GM18505 (cell line): ENCODE measurements at regions not wholly inside any gene's neighbourhood (a gene's known extent, or its start where the extent isn't known, plus 50 kb on each side); places are given as distances from the start of the nearest gene placed in this dataset.
"Not testable (repeated sequence)": the region's sequence is repeated elsewhere in the genome, so short reads cannot be mapped to it uniquely, and the experiment has no call there.

Experiments
- ATAC-seq: cut with Tn5 transposase; IDR thresholded peaks from one replicate; pipeline ENCODE4 v1.9.1; 2021; ENCODE audit not compliant: unreplicated experiment
- POLR2A ChIP-seq: IDR thresholded peaks from 4 replicates; pipeline ENCODE4 v1.6.1; 2011; ENCODE audit warnings: borderline replicate concordance; ENCODE audit not compliant: insufficient read depth, insufficient read length; ENCODE audit errors: extremely low read depth

- TF ChIP-seq POLR2A: no peak
Measured at GRCh38 chr20:40294747-40295146, 394.3 kb downstream of the MAFB start.

DNA sequence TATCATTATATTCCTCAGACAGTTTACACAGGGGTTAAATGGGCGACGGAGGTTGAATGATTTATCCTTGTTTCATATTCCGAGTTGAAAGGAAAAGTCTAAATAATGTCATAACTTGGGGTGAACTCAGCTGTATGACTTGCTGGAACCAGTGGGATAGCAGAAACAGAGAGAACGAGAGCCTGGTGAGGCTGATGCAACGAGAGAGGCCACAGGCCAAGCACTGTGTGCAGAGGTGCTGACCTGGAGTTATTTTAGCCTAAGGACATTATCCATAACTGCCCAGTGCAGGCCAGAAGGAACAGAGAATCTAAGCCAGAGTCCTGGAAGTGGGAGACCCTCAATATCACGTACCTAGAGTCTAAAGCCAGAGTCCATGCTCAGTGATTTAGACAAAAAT, 394.9 kb downstream of the MAFB start:
- no peak for ATAC-seq

More at GRCh38 chr20:40294747-40295146, 394.3 kb downstream of the MAFB start:
- ATAC-seq: no peak

DNA sequence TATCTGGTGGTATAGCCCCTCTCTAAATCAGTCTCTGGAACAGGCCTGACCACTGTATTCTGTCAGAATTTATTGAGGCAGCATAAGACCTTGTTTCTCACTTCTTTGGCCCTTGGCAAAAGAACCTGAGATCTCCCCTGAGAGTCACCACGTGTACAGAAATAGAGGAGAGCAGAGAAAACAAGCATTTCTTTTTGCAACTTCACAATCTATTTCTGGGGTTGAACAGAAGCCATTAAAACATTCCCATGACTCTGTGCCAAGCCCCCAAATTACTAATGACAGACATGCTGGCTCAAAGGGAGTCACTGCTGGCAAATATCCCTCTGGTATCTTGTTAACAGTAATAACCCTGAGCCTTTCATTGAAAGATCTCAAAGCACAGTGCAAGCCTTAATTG, 395.3 kb downstream of the MAFB start:
- TF ChIP-seq POLR2A: no peak
- no peak for ATAC-seq

More for the DNA sequence above, 394.9 kb downstream of the MAFB start:
- TF ChIP-seq POLR2A: no peak

DNA sequence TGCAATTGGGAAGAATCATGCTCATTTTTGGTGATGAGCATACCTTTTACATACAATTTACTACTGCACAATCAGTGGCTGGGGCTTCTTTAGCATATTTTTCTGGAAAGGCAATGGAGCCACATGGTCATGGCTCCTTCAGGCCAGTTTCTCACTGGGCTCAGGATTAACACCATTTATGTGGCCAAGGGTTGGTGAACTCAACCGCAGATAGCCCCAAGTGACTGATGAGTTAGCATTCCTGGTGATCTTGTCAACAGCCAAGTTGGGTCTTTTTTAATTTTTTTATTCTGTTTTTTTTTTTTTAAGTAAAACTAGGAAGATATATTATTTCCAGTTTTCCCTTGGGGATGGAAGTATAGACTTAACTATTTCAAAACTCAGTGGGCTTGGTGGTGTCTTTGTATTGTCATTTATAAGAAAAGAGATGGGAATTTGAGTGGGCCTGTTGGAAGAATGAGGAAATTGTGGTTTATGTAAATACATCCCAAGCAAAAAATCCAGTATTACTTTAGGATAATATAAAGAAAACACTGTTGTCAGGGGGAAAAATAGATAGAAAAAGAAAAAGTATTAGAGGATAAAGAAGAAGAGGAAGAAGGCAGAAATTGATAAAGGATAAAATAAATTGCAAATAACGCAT, 397.4 kb downstream of the MAFB start:
- TF ChIP-seq POLR2A: no peak

GRCh38 chr20:40287683-40288082, 401.4 kb downstream of the MAFB start:
- TF ChIP-seq POLR2A: no peak

More for the DNA sequence above, 397.4 kb downstream of the MAFB start:
- no peak for ATAC-seq

GRCh38 chr20:40286975-40287531, 402.0 kb downstream of the MAFB start:
- no peak for ATAC-seq
- TF ChIP-seq POLR2A: no peak

More at GRCh38 chr20:40287683-40288082, 401.4 kb downstream of the MAFB start:
- ATAC-seq: no peak

DNA sequence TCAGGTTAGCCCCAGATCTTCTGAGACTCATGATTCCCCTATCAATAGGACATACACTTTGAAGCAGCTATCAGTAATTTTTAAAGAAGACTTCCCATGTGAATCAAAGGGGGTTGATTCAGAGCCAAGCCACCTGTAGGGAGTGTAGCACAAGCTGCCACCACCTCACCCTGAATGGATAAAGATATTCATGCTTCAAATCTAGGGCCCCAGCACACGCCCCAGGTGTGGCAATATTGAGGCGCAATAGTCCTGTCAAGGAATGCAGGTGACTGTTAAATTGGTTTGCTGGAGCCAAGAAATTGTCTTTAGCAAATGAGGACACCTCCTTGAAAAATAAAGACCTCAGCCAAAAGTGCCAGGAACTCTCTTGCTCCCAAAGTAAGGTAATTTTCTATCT, 404.4 kb downstream of the MAFB start:
- no peak for ATAC-seq
- TF ChIP-seq POLR2A: no peak

- no peak for ATAC-seq
- no peak for TF ChIP-seq POLR2A
Measured at GRCh38 chr20:40283689-40284088, 405.3 kb downstream of the MAFB start.

- no peak for ATAC-seq
- no peak for TF ChIP-seq POLR2A
Measured at GRCh38 chr20:40282941-40283340, 406.1 kb downstream of the MAFB start.

GRCh38 chr20:40282541-40282940, 406.5 kb downstream of the MAFB start:
- ATAC-seq: no peak
- TF ChIP-seq POLR2A: no peak

DNA sequence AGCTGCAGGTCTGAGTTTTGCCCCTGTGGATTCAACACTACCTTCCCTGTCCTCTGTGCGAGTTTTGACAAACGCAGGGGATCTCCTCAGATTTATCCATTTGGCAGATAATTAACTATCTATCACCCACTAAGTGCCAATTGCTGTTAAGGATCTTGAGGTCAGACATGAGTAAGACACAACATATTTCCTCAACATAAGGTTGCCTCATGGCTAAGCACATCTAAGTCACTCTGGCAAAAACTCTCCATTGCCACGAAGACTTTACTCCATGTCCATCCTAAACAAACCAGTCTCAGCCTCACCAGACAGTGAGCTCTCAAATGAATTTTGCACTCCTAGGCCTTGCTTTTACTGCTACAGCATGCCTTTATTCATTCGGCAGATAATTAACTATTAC, 408.4 kb downstream of the MAFB start:
- ATAC-seq: no peak
- TF ChIP-seq POLR2A: no peak

DNA sequence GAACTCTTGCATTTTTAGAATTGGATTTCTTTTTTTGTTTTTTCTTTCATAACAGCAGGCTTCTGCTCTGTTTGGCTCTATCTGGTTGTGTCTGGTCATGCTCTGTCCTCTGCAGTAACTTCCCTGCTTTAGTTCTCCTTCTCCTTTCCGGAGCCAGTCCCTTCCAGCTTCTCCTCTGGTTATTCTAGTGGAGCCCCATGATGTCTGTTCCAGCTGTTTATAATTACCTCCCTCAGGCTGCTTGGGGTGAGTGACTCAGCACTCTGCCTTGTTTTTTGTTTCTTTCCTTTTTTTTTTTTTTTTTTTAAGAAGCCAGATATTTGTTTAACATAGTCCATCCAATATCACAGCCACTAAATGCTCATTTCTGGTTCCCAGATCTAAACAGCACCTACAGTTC, 409.6 kb downstream of the MAFB start:
- ATAC-seq: no peak
- TF ChIP-seq POLR2A: no peak

DNA sequence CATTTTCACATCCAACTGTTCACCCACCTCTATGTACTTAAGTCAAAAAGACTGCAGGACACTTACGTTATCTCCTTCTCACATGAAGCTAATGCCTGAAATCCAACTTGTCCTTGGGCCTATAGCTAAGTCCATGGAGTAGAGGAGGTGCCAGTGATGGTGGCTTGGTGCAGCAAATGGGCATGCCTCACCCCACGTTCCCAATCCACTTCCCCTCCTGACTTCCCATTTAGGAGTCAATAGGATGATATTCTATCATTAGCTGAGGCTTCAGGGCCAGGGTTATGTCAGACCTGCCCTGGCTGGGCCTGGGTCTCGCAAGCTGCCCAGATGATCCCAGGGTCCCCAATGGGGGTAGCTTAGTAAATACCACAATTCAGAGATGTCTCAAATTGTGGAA, 410.4 kb downstream of the MAFB start:
- no peak for ATAC-seq
- no peak for TF ChIP-seq POLR2A

GRCh38 chr20:40276301-40276700, 412.7 kb downstream of the MAFB start:
- no peak for TF ChIP-seq POLR2A
- no peak for ATAC-seq

DNA sequence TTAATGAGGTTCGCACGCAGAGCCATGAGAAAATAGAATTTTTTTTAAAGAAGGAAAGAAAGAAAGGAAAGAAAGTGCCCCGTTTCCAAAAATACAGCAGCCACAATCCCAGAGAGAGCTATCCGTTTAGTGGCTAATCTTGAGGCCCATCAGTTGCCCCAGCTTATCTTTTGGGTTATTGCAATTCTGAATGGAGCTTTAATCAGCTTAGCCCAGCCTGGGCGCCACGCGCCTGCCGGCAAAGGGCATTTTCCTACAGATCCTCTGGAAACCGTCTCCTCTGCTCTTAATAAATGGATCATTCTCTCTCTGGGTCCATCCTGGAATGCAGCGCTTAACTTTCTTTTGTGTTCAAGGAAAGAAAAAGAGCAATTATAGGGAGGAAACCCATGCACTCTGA, 413.3 kb downstream of the MAFB start:
- ATAC-seq: no peak
- TF ChIP-seq POLR2A: no peak

GRCh38 chr20:40274912-40275533, 414.0 kb downstream of the MAFB start:
- no peak for TF ChIP-seq POLR2A
- no peak for ATAC-seq

GRCh38 chr20:40269274-40269673, 419.8 kb downstream of the MAFB start:
- ATAC-seq: not testable (repeated sequence)
